NCI-H526 treated with DMSO at 0.1 percent for 48 hours (cell line): ENCODE measurements at regions not wholly inside any gene's neighbourhood (a gene's known extent, or its start where the extent isn't known, plus 50 kb on each side); places are given as distances from the start of the nearest gene placed in this dataset.

ENCODE experiments used
- DNase-seq: peaks from one replicate; lab custom pipeline; 2025; lab: John Stamatoyannopoulos, UW

- no peak for DNase-seq
Observed at GRCh38 chr1:79839882-79840281, 833.4 kb upstream of the ADGRL4 start.

GRCh38 chr1:79827446-79827845 is 820.9 kb upstream of the ADGRL4 start:
- DNase-seq = peak; percentile 25

GRCh38 chr1:79825551-79825950 is 819.0 kb upstream of the ADGRL4 start:
- no peak for DNase-seq

DNA sequence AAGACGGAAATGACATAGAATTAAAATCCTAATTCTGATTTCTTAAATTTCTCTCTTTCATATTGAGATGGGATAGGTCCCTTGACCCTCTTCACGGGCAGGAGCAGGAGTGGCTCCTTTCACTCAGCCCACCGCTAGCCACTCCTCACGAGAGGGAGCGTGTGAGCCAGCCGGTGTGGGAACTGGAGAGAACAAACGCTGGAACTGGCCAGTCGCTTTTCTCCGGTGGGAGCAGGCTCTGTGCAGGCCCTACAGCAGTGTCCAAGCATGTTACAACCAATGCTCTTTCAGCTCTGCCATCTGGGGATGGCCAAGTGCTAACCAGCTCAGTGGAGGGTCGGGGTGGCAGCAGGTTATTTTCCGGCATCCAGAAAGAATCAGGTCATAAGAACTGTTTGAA is 815.5 kb upstream of the ADGRL4 start:
- no peak for DNase-seq

GRCh38 chr1:79819140-79819539 is 812.6 kb upstream of the ADGRL4 start:
- no peak for DNase-seq

GRCh38 chr1:79817031-79817560 is 810.6 kb upstream of the ADGRL4 start:
- no peak for DNase-seq

- no peak for DNase-seq
Observed at GRCh38 chr1:79815115-79815514, 808.6 kb upstream of the ADGRL4 start.

- DNase-seq = no peak
Observed at GRCh38 chr1:79811173-79811572, 804.6 kb upstream of the ADGRL4 start.

- no peak for DNase-seq
Observed at GRCh38 chr1:79808816-79809475, 802.4 kb upstream of the ADGRL4 start.

DNA sequence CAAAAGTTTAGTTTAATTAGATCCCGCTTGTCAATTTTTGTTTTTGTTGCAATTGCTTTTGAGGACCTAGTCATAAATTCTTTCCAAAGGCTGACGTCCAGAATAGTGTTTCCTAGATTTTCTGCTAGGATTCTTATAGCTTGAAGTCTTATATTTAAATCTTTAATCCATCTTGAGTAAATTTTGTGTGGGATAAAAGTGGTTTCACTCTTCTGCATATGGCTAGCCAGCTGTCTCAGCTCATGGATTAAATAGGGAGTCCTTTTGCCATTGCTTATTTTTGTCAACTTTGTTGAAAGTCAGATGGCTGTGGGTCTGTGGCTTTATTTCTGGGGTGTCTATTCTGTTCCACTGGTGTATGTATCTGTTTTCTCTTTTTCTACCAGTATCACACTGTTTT is 801.3 kb upstream of the ADGRL4 start:
- no peak for DNase-seq

DNA sequence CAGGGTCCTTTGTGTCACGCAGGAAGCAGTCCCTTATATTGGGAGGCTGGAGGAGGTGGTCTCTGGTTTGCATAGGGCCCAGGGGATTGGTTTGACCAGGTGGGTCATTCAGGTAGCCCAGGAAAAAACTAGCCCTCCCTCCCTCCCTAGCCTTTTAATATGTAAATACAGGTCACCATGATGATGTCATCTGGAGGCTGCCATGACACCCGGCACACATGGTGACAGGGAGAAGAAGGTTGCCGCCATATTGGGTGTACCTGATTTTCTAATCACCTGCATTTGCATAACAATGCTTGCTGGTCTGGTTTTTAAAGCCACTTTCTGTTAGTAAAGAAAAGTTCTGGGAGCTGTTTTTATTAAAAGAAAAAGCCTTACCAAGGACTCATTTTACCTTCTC is 791.0 kb upstream of the ADGRL4 start:
- no peak for DNase-seq

DNA sequence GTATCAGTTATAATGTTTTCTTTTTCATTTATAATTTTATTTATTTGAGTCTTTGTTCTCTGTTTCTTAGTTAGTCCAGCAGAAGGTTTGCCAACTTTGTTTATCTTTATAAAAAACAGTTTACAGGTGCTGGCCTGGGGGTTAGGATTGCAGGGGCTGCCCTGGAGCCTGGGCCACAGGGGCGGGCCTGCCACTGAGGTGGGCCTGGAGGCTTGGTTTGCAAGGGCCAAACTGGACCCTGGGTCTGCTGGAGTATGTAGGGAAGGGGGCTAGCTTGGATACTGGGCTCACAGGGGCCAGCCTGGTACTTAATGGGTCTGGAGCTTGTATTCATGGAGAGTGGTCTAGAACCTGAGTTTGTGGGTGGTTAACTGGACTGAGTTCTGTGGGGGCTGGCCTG is 789.9 kb upstream of the ADGRL4 start:
- DNase-seq = no peak

DNA sequence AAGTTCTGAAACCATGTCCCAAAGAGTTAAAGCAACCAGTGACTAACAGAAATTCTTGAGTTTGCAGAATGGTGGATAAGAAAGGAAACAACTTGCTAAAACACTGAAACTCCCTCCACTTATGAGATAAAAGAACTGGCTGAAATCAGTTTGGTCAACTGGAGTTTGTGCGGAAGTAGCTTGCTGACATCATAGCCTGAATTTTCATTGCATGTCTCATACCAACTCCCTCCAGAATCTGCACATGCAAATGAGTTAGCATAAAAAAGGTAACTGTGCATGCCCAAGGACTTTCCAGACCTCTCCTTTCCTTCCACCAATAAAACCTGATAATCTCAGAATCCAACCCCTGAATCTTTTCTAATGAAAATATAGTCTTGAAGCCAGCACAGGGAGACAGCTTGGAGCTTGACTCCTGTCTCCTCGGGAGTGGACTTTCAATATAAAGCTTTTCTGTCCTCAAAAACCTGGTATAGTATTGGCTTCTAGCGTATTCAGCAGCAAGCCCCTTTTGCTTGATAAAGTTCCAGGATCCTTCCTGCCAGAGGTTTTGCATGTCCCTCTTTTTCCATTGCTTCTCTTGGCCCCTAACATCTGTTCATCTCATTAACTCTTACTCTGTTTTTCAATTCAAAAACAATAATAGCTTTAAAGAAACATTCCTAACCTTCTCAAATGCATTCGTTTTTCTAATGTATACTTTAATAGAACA is 785.8 kb upstream of the ADGRL4 start:
- DNase-seq = no peak

DNA sequence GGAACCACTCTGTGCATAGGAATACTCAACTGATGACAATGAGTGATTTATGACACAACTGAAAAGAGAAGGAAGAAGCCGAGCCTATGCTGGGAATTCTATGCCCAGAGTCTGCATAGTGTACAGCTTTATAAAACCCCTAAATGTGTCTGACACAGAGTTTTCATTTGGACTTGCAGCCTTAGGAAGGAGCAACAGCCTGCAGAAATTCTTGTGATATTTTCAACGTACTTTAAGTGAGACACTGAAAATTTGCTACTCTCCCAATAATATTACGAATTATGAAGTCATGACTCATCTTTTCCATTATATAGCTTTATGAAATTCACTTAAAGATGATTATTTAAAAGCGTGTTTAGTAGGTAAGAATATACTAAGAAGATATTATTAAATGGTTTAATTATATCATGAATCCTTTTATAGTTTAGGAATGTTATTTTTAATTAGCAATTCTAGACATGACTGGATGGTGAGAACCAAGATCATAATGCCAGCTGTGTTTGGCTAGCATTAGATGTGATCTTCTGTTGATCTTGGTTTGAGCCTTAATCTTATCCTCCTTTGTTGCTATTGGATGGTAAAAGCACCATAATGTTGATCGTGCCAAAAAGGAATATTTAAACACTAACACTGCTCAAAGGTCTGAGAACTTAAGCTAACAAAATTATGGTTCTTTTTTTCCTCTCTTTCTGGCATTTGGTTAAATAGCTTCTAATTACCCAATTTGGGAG is 785.1 kb upstream of the ADGRL4 start:
- DNase-seq = no peak

- DNase-seq = no peak
Observed at GRCh38 chr1:79790950-79791349, 784.4 kb upstream of the ADGRL4 start.

DNA sequence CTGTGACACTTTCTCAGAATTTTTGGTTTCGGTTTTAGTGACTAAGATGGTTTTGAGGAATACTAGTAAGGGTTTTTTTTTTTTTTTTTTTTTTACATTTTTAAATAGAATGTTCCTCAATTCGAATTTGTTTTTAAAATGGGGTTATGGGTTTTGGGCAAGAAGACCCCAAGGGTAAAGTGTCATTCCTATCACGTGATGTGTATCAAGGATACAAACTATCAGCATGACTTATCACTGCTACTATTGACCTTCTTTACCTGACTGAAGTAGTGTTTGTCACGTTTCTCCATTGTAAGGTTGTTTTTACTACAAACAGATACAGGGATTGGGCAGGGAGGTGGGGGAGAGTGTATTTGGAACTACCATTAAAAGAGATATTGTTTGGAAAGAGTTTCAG is 781.1 kb upstream of the ADGRL4 start:
- DNase-seq = no peak

- no peak for DNase-seq
Observed at GRCh38 chr1:79785964-79786363, 779.4 kb upstream of the ADGRL4 start.

DNA sequence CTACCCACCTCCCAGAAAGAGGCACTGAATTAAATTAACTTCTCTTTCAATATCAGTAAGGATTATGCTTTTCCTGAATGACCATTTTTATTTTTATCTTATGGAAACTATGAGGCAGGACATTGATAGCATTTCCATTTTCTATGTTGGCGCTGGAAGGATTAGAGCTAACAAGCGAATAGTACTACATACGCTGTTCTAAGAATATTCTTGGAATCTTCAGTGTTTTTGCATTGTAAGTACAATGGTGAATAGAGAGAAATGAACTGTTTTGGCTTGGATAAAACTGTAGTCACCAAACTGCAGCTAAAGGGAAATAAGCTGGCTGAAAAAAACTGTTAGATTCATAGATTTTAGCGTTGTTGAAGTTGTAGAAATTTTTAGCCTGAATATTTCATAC is 779.0 kb upstream of the ADGRL4 start:
- DNase-seq = no peak

DNA sequence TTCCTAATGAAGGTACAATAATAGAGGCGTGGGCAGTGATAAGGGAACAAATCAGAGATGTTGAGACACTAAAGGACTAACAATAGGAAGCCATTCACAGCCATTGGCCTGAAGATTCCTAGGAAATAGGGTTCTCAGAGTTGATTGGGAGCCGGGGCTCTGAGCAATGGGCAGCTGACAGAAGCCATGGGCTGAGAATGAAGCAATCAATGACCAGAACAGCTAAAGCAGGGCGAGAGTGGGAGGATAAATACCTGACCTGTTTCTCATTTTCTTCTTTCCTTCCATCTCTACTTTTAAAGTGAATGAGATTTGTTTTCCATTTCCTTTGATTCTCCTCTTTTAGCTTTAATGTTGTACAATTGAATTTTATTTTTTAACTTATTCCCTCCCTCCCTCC is 774.7 kb upstream of the ADGRL4 start:
- DNase-seq = no peak

GRCh38 chr1:79777481-79778219 is 771.1 kb upstream of the ADGRL4 start:
- DNase-seq = no peak

GRCh38 chr1:79775402-79775801 is 768.9 kb upstream of the ADGRL4 start:
- no peak for DNase-seq

GRCh38 chr1:79773385-79773784 is 766.9 kb upstream of the ADGRL4 start:
- no peak for DNase-seq
